ENCODE measurements at regions not wholly inside any gene's neighbourhood (a gene's known extent, or its start where the extent isn't known, plus 50 kb on each side); places are given as distances from the start of the nearest gene placed in this dataset.

DNA sequence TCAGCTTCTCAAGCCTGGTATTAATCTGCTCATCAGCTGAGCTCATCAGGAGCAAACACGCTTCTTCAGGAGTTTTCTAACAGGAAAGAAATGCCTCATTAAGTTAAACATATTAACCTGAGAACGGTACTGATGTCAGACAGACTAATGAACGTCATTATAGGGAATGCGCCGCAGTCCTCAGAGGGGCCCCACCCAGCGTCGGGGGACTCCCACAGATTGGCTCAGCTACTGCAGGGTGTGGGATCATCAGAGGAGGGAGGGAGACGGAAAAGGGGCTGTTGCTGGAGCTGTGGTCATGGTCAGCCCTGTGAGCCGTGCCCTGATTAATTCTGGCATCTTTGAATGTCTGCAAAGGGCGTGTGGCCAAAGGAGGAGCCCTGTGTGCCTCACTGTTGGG is 348.5 kb downstream of the PTPRU start:
- Histone ChIP-seq H3K4me1 (ENCODE audit: insufficient read depth, low read length) (peaks cover 15% of the 10 kb centered on the region), H2AFZ (ENCODE audit: low read depth, low read length) (no peak overlapping the region), H3K9ac (ENCODE audit: low read length) (no peak overlapping the region), H3K4me2 (ENCODE audit: low read length) (no peak overlapping the region), H3K4me3 (ENCODE audit: insufficient read depth, low read depth, low read length) (no peak overlapping the region), H3K9me3 (ENCODE audit: insufficient read depth, low read depth, low read length) (no peaks in the 10 kb centered on the region), H3K36me3 (ENCODE audit: insufficient read depth, low read length) (no peaks in the 10 kb centered on the region), H3K79me2 (ENCODE audit: insufficient read depth, low read length) (no peaks in the 10 kb centered on the region), H4K20me1 (ENCODE audit: insufficient read depth, low read length) (no peaks in the 10 kb centered on the region), H3K27me3 (ENCODE audit: insufficient read depth, low read length) (no peaks in the 10 kb centered on the region), H3K27ac (ENCODE audit: low read depth, low read length) (no peak overlapping the region)
- no peak for TF ChIP-seq EZH2 (IDR thresholded peaks at IDR 0.05; ENCODE audit: insufficient read depth, low read length)
- TF ChIP-seq, protein P1, sequence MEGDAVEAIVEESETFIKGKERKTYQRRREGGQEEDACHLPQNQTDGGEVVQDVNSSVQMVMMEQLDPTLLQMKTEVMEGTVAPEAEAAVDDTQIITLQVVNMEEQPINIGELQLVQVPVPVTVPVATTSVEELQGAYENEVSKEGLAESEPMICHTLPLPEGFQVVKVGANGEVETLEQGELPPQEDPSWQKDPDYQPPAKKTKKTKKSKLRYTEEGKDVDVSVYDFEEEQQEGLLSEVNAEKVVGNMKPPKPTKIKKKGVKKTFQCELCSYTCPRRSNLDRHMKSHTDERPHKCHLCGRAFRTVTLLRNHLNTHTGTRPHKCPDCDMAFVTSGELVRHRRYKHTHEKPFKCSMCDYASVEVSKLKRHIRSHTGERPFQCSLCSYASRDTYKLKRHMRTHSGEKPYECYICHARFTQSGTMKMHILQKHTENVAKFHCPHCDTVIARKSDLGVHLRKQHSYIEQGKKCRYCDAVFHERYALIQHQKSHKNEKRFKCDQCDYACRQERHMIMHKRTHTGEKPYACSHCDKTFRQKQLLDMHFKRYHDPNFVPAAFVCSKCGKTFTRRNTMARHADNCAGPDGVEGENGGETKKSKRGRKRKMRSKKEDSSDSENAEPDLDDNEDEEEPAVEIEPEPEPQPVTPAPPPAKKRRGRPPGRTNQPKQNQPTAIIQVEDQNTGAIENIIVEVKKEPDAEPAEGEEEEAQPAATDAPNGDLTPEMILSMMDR (IDR thresholded peaks at IDR 0.05; ENCODE audit: insufficient read depth, low read depth, low read length) = no peak
- no peaks in the 10 kb centered on the region for H3K36me3 Mint-ChIP-seq (ENCODE audit: low read depth, unreplicated experiment)
- H3K9me3 Mint-ChIP-seq (ENCODE audit: unreplicated experiment) = peaks cover 2% of the 10 kb centered on the region
- peak; percentile 76 for DNase-seq (ENCODE audit: low read depth)
- peaks cover 14% of the 10 kb centered on the region for H3K27me3 Mint-ChIP-seq (ENCODE audit: low read depth, unreplicated experiment)
- peaks cover 8% of the 10 kb centered on the region for H3K4me1 Mint-ChIP-seq (ENCODE audit: low read depth, unreplicated experiment)
- no peak overlapping the region for H3K4me3 Mint-ChIP-seq (ENCODE audit: unreplicated experiment)
- FAIRE-seq = no peak
- no peak overlapping the region for H3K27ac Mint-ChIP-seq (ENCODE audit: unreplicated experiment)

DNA sequence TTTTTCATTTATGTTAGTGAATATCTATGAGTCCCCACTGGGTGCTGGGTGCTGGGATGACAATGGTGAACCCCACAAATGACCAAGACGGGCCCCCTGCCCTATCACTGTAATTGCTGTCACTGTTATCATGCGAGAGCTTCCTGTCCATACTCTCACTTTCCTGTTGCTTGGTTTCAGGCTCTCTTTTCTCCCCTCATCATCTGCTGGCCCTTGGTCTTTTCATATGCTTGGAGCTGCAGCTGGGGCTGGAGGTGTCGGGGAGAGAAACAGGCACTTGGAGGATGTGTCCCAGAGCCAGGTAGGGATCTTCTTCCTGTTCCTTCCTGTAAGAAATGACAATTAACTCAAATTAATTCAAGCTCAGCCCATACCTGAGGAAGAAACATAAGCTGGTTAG is 348.0 kb downstream of the PTPRU start:
- Mint-ChIP-seq H3K4me1 (ENCODE audit: low read depth, unreplicated experiment) (peaks cover 12% of the 10 kb centered on the region), H3K27me3 (ENCODE audit: low read depth, unreplicated experiment) (peaks cover 14% of the 10 kb centered on the region), H3K9me3 (ENCODE audit: unreplicated experiment) (peaks cover 2% of the 10 kb centered on the region), H3K4me3 (ENCODE audit: unreplicated experiment) (no peak overlapping the region), H3K36me3 (ENCODE audit: low read depth, unreplicated experiment) (no peaks in the 10 kb centered on the region), H3K27ac (ENCODE audit: unreplicated experiment) (no peak overlapping the region)
- TF ChIP-seq, protein P1 (IDR thresholded peaks at IDR 0.05; ENCODE audit: insufficient read depth, low read depth, low read length) = no peak
- no peak for TF ChIP-seq EZH2 (IDR thresholded peaks at IDR 0.05; ENCODE audit: insufficient read depth, low read length)
- no peak overlapping the region for H2AFZ ChIP-seq (ENCODE audit: low read depth, low read length)
- no peak for FAIRE-seq
- H4K20me1 ChIP-seq (ENCODE audit: insufficient read depth, low read length) = no peaks in the 10 kb centered on the region
- no peaks in the 10 kb centered on the region for H3K36me3 ChIP-seq (ENCODE audit: insufficient read depth, low read length)
- H3K4me2 ChIP-seq (ENCODE audit: low read length) = no peak overlapping the region
- no peak overlapping the region for H3K27ac ChIP-seq (ENCODE audit: low read depth, low read length)
- H3K27me3 ChIP-seq (ENCODE audit: insufficient read depth, low read length) = no peaks in the 10 kb centered on the region
- no peaks in the 10 kb centered on the region for H3K79me2 ChIP-seq (ENCODE audit: insufficient read depth, low read length)
- H3K9ac ChIP-seq (ENCODE audit: low read length) = no peak overlapping the region
- no peaks in the 10 kb centered on the region for H3K9me3 ChIP-seq (ENCODE audit: insufficient read depth, low read depth, low read length)
- no peak overlapping the region for H3K4me3 ChIP-seq (ENCODE audit: insufficient read depth, low read depth, low read length)
- DNase-seq (ENCODE audit: low read depth) = no peak
- peaks cover 19% of the 10 kb centered on the region for H3K4me1 ChIP-seq (ENCODE audit: insufficient read depth, low read length)

DNA sequence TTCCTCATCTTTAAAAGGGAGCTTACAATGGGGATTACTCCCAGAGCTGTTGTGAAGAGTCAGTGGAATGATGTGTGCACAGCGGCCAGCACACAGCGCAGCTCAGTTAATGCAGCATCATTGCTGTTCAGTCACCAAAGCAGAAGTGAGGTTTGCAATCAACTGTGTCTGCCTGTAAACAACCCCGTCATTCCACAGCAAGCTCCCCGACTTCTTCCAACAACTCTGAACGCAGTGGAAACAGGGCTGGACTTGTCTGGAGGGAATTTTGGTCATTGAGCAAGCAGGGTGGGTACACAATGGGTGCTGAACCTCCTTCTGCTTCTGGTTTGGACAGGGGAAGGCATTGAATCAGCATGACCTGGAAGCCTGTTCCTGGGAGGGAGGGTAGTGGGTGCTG is 347.4 kb downstream of the PTPRU start:
- H3K27me3 ChIP-seq (ENCODE audit: insufficient read depth, low read length) = no peaks in the 10 kb centered on the region
- H3K79me2 ChIP-seq (ENCODE audit: insufficient read depth, low read length) = no peaks in the 10 kb centered on the region
- H3K4me1 Mint-ChIP-seq (ENCODE audit: low read depth, unreplicated experiment) = peaks cover 13% of the 10 kb centered on the region
- no peak overlapping the region for H3K4me2 ChIP-seq (ENCODE audit: low read length)
- H3K36me3 Mint-ChIP-seq (ENCODE audit: low read depth, unreplicated experiment) = no peaks in the 10 kb centered on the region
- H3K27ac ChIP-seq (ENCODE audit: low read depth, low read length) = no peak overlapping the region
- TF ChIP-seq, protein P1 (IDR thresholded peaks at IDR 0.05; ENCODE audit: insufficient read depth, low read depth, low read length) = no peak
- no peak for TF ChIP-seq EZH2 (IDR thresholded peaks at IDR 0.05; ENCODE audit: insufficient read depth, low read length)
- no peak overlapping the region for H2AFZ ChIP-seq (ENCODE audit: low read depth, low read length)
- no peaks in the 10 kb centered on the region for H3K36me3 ChIP-seq (ENCODE audit: insufficient read depth, low read length)
- FAIRE-seq (no peak), DNase-seq (ENCODE audit: low read depth) (no peak)
- no peak overlapping the region for H3K9ac ChIP-seq (ENCODE audit: low read length)
- H3K27me3 Mint-ChIP-seq (ENCODE audit: low read depth, unreplicated experiment) = peaks cover 14% of the 10 kb centered on the region
- no peaks in the 10 kb centered on the region for H3K9me3 ChIP-seq (ENCODE audit: insufficient read depth, low read depth, low read length)
- no peak overlapping the region for H3K4me3 Mint-ChIP-seq (ENCODE audit: unreplicated experiment)
- H3K9me3 Mint-ChIP-seq (ENCODE audit: unreplicated experiment) = peaks cover 2% of the 10 kb centered on the region
- H3K27ac Mint-ChIP-seq (ENCODE audit: unreplicated experiment) = no peak overlapping the region
- no peak overlapping the region for H3K4me3 ChIP-seq (ENCODE audit: insufficient read depth, low read depth, low read length)
- H4K20me1 ChIP-seq (ENCODE audit: insufficient read depth, low read length) = no peaks in the 10 kb centered on the region
- peaks cover 20% of the 10 kb centered on the region for H3K4me1 ChIP-seq (ENCODE audit: insufficient read depth, low read length)
